ENCODE measurements at regions not wholly inside any gene's neighbourhood (a gene's known extent, or its start where the extent isn't known, plus 50 kb on each side); places are given as distances from the start of the nearest gene placed in this dataset.
"Not testable (repeated sequence)": the region's sequence is repeated elsewhere in the genome, so short reads cannot be mapped to it uniquely, and the experiment has no call there.

DNA sequence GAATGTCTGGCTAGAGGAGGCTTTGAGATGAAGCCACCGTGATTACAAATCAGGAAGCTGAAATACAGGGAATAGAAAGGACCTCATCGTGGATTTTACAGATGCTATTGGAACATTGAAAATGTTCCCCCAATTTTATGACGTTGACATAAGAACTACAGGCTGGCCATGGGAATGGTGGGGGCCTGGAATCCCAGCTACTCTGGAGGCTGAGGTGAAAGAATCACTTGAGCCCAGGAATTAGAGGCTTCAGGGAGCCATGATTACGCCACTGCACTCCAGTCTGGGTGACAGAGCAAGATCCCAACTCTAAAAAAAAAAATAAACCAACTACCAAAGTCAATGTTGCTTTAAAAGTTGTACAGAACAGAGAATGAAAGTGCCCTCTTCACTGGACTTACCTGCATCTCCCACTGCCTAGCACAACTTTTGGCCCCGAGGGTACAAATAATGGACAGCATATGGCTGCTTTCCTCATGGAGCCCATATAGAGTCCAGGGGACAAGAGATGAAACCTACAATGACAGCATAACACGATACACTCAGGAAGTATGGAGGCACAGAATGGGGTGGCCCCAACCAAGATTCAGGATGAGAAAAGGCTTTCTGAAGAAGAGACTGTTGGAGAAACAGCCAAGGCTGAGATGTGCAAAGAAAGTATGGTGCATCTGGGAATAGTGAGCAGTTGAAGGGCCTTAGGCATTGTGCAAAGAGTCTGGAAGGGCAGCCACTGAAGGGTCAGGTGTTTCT is 254.8 kb downstream of the MYCN start:
- DNase-seq, result no peak

DNA sequence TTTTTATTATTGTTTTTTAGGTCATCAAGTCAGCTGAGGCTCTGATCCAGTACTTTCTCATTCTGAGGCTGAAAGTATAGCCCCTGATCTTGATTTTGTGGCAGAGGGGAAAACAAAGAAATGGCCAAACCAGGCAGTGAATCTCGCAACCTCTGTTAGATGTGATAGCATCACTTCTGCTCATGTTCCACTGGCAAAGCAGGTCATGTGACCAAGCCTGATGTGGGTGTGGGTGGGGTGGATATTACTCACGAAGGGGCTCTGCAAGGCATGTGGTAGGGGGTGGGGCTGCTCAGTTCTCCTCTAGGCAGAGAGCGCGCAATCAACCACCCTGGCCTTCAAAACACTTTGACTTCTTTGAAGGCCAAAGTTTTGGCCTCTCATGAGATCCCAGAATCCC is 254.2 kb downstream of the MYCN start:
- no peak for DNase-seq

DNA sequence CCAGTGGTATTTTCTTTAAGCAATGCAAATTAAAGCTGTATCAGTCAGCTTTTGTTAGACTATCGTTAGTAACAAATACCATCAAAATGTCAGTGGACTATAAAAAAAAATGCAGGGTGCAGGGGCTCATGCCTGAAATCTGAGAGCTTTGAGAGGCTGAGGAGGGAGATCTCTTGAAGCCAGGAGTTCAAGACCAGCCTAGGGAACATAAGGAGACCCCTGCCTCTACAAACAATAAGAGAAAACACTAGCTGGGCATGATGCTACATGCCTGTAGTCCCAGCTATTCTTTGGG is 253.7 kb downstream of the MYCN start:
- DNase-seq, result no peak

DNA sequence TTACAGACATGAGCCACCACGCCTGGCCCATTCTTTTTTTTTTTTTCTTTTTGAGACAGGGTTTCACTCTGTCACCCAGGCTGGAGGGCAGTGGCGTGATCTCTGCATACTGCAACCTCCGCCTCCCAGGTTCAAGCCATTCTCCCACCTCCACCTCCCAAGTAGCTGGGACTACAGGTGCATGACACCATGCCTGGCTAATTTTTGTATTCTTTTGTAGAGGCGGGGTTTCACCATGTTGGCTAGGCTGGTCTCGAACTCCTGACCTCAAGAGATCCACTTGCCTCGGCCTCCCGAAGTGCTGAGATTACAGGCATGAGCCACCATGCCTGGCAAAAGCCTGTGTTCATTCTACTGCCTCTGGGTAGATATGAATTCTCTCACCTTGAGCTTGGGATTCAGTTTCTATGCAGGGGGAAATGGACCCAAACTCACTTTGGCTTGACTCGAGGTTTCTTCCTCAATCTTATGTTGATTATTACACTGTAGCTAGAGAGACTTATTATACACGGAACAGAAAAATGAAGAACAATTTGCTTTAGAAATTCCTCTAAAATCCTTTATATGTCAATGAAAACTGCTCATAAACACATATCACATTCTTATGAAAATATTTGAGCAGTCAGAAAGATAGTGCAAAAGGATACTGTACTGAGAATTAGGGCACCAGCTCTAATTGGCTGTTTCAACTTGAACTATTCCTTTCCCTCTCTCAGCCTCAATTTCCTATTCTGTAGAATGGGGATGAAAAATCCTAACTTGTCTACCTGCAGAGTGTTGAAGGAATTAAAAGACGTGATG is 252.3 kb downstream of the MYCN start:
- no peak for DNase-seq

DNA sequence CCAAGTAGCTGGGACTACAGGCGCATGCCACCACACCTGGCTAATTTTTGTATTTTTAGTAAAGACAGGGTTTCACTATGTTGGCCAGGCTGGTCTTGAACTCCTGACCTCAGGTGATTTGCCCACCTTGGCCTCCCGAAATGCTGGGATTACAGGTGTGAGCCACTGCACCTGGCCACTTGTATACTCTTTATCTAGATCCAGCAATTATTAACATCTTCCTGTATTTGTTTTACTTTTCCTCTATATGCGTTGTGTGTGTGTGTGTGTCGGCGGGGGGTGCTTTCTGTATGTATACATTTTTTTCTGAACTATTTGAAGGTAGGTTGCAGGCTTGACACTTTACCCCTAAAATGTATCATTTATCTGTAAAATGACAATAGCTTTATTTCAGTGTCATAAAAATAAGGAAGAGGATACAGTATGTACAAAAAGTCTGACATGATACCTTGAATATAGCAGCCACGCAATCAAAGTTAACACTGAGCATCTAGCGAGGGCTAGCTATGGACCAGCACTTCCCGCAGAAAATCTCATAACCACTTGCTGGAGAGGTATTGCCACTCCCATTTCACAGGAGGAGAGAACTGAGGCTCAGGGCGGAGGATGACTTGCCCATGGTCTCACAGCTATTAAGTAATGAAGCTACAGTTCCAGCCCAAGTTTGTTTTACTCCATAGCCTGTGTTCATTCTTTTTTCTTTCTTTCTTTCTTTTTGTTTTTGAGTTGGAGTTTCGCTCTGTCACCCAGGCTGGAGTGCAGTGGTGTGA is 251.3 kb downstream of the MYCN start:
- DNase-seq, result no peak

DNA sequence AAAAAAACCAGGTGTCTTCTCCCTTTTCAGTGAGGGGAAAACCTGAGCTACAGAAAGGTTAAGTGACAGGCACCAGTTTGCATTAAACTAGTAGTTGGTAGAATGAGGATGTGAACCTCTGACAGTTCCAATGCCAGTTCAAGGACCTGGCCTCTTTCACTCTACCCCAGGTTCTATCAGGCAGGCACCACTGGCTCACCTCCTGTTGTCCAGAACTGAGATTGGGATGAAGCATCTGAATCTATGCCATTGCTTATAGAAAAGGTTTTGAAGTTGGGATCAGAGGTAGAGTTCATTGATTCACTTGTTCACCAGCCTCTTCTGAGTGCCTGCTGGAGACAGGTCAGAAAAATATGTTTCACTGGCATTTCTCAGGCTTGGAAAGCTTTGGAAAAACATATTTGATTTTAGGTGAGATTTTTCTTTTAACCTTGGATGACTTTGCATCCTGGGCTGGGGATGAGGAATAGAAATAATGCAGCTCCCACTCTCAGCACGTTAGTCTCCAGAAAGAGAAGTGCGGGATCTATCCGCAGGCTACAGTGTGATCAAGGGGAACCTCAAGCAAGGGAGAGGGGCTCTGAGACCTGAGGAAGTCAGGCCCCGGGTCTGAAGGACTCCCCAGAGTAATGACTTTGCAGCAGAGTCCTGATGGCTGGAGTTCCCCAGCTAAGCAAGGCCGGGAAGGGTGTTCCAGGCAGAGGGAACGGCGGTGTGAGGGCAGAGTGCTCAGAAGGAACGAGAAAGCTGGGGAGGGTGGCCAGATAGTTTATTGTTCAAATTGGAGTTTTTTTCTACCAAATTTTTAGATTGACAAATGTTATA is 250.3 kb downstream of the MYCN start:
- DNase-seq, result no peak

DNA sequence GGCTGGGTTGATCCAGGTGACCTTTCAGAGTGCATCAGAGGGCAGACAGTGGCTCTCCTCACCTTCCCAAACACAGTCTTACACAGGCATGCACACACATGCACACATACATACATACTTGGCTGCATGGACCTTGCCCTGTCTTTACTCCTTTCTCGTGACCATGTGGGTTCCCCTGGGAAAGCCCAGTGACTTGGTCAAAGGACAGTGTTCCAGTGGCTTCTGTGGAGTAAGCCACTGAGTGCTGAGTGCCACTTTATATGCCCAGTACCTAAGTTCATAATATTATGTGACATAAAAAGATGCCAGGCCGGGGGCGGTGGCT is 249.4 kb downstream of the MYCN start:
- no peak for DNase-seq

DNA sequence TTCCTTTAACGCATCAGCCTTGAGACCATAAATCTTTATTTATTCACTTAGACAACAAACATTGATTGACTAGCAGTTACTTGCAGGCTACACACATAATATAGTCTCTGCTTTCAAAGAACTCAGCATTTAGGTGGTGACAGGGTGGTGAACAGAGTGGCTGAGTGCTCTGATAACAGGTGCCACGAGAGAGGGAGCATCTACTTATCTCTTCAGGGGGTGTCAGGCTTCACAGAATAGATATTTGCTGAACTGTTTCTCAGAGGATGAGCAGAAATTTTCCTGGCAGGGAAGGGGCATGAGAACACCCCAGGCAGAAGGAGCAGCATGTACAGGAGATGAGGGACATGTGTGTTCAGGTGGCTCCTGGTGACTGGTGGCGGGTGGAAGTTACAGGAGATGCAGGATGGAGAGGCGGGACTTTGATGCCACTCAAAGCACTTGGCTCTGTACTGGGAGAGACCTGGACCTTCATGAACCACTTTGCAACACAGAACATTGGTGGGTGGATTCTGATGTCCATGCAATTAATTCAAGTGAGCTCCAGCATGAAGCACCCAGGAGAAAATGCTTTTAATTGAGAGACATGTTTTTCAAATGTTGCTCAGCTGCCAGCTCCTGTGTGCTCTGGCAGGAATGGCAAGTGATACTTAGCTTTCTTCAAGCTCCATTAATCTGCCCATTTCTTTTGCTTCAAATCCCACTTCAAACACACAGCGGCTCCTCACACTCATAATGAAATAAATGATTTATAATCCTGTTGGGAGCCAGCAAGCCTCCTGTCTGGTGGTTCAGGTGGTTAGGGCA is 248.9 kb downstream of the MYCN start:
- no peak for DNase-seq

DNA sequence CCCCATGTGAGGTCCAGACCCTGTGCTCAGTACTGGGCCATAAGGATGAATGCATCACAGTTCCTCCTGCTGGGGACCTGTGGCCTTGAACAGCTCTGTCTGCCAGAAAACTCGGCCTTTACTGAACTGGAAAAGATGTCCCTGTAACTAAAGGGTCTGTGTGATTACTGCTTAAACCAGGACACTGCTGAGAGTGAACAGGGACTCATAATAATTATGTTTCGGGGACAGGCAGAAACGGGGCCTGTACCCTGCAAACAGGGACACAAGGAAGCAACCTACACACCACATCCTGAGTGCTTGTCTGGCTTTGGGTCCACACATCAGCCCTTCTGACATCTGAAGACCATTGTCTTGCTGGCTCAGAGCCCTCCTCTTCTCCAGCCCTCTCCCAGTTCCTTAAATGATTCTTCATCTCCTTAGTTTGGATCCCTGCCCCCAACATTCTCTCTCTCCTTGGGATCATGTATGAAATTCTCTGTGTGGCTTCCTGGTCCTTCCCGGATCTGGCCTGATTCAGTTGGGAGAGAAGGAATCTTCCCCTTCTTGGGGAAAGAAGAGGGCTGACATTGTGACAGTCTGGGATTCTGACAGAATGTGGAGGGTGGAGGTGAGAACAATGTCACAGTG is 248.0 kb downstream of the MYCN start:
- DNase-seq, result no peak

DNA sequence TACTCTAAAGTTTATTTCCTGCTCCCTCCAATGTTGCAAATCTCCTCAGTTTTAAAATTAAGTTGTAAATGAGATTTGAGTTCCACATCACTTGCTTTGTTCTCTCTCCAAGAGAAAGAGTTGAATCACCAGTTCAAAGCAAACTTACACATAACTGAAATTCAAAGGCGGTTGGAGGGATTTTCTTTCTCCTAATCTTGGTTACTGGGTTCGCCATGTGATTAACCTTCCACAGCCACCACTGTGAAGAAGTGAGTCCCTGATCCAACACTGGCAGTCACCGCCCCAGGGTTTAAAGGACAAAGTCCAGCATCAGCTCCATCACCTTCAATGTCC is 247.1 kb downstream of the MYCN start:
- DNase-seq, result no peak

DNA sequence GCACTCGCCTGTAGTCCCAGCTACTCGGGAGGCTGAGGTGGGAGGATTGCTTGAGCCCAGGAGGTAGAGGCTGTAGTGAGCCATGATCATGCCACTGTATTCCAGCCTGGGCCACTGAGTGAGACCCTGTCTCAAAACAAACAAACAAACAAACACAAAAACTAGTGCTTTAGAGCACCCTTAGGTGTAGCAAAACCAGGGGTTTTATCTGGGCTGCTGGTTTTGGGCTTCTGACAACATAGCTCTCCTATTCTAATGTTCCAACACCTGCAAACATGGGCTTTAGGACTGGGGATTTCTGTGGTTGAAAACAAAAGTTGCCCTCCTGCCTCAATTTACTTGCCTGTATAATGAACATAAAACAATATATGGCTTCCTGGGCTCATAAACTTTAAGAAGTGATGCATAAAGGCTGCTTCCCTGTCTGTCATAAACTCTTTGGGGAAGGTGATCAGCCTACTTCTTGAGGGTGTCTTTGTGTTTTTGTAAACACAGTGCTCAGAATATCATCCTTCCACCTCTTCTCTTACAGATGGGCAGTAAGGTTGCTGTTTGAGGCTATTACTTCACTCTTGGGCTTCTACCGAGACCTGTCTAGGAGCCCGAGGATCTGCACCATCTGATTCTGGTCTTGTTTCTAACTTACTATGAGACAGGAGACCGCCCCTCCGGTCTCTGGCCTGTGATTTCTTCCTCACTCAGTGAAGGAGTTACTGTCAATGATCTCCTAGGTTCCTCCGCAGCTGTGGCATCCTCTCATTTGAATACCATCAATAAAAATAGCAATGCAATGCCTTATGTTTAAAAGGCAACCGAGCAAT is 246.5 kb downstream of the MYCN start:
- no peak for DNase-seq

DNA sequence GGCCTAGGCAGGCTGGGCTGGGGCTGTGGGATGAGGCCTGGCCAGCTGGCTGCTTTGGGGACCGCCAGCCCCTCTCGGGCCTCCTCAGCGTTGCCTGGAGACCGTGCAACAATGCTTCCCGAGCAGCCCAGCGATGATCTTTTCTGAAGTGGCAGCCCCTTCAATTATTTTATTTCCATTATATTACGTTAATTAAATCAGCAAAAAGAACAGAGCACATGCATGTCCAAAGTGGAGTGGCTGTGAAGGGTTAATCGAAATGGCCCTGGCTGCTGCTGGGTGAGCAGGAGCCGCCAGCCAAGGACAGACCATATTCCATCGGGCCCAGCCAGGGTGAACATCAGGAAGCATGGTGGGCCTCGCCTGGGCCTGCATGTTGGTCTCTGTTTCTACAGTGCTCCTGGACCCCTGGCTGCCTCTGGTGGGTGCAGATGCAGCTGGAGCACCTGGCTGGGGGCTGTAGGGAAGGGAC is 245.5 kb downstream of the MYCN start:
- DNase-seq, result no peak

DNA sequence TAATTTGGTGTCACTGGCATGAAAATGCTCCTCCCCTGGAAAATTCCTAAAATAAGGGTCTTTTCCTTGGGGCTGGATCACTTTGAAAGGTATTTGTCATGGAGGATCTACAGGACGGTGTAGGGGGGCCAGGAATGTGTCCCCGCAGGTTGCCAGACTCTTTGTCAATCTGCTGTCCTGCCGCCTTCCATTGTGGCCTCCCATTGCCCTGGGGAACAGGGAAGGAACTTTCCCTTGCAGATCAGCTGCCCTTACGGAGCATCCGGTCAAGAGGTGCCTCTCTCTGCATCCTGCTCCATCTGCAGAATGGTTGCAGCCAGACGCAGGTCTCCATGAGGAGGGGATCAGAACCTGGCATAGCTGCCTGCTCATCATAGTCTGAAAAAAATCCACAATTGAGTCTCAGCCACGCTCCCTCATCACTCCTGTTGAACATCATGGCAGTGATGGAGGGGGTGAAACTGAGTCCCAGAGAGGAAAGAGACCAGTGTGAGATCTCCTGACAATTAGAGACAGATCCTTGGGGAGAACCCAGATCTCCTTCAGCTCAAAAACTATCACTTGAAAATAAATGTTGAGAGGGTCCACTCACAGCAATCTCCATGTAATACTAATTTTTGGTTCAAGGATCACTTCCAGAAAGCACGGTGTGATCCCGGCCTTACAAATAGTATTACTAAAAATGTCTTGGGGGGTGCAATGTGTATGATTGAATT is 244.8 kb downstream of the MYCN start:
- no peak for DNase-seq

DNA sequence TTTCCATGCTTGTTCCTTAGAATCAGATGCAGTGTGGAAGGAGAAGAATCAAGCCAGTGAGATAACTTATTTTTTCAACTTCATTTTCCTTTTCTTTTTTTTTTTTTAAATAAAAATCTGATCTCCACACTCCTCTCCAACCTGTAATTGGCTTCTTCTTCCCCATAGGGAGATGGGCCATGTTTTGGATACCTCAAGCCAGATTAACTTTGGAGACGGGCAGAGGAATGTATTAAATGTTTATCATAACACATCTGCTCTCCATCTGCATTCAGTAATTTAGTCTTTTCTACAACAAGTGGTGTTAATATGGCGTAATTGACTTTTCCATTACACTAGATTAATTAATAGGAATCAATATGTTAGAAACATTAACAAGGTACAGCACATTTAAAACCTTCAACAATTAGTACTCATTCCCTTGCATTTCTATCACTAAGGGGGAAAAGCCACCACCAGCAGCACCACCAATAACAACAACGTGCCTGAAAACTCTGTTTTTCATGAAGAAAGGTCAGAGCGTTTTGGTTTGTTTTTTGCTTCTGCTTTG is 244.1 kb downstream of the MYCN start:
- DNase-seq, result no peak

DNA sequence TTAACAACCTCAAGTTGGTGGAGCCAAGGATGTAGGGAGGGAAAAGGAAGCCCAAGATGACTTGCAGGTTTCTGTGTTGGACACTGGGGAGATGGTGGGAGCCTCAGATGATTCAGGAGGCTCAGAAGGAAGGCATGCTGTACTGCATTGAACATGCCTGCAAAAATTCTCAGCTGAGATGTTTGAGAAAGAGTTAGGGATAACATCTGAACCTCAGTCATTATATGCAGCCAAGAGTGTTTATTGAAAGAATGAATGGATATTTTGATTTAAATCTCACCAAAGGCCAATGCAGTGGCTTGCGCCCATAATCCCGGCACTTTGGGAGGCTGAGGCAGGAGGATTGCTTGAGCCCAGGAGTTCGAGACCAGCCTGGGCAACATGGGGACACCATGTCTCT is 243.0 kb downstream of the MYCN start:
- no peak for DNase-seq

DNA sequence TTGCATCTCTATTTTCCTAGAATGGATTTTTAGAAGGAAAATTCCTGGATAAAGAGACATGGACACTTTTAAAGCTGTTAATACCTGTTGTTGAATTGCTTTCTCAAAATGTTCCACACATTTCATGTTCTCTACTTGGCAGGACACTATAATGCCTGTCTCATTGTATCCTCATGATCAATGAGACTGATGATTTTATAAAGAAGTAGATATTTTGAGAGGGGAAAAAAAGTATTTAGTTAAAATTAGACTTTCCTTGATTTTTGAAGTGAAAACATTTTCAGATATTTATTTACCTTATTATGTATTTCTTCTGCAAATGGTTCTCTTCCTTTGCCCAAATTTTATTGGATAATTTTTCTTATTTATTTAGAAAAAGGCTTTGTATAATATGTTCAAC is 242.5 kb downstream of the MYCN start:
- DNase-seq, result no peak

DNA sequence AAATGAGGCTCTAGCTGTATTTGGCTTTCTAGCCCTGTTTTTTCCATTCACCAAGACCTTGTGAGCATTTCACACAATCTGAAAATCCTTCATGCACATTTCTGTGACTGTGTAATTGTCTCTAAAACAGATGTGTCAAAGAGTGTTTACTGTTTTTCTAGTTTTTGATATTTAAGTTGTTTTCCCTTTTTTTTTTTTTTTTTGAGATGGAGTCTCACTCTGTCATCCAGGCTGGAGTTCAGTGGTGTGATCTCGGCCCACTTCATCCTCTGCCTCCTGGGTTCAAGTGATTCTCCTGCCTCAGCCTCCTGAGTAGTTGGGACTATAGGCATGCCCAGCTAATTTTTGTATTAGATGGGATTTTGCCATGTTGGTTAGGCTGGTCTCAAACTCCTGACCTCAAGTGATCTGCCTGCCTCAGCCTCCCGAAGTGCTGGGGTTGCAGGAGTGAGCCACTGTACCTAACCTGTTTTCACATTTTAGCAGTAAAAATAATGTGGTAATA is 242.0 kb downstream of the MYCN start:
- not testable (repeated sequence) for DNase-seq

DNA sequence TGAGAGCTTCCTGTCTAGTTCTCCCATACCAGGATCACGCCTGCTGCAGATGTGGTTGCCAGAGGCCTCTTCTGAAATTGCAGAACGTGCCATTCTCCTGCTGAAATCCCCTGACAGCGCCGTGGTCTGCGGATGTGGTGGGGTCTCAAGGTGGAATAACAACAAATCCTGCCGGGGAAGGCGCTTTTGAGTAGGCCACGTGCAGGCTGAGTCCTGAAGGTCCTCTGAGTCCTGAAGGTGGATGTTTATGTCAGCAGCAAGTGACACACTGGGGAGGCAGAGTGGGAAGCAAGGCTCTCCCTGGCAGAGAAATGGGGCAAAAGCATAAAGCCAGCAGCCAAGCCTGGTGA is 241.4 kb downstream of the MYCN start:
- DNase-seq, result no peak

DNA sequence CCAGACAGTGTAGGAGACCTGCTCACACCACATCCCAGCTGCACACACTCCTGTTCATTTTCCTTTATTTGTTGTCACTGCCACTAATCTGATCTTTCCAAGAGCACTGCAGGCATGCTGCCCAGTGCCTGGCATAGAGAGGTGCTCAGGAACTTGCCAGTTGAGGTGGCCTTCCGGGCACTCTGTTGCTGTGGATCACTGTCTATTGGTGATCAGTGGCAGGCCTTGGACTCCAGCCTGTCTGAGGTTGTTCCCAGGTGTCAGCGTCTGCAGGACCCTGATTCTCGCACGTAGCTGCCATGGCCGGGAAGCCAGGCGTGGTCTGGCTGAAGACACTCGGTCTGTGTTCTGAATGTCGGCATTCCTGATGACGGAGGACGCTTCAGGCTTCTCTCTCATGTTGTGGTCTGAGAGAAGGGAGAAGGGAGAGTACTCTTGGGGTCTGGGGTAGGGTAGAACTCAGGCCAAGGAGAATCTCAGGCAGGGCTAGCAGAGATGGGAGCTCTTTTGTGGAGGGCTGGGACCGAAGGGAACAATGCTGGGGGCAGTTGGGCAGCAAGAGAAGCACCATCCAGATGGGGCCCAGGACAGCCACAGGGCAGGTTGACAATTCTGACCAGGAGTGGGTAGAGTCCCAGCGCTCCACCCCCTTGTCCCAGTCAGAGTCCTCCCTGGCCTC is 240.9 kb downstream of the MYCN start:
- no peak for DNase-seq

Data from activated T-cell treated with anti-CD3 and anti-CD28 coated beads, Interleukin-2, amount 50 U/mL, for 1 hour (primary cell).